Sigmoid colon (tissue), 4 donors: ENCODE measurements at regions not wholly inside any gene's neighbourhood (a gene's known extent, or its start where the extent isn't known, plus 50 kb on each side); places are given as distances from the start of the nearest gene placed in this dataset.

Experiments
- CTCF ChIP-seq, 4 experiments: fragments of 450-650 bp in 3 of 4; fragments of 200-600 bp in 1 of 4; IDR thresholded peaks; one replicate each; pipeline ENCODE4 v1.5.1; 2016 to 2019; ENCODE audit warnings: antibody characterized with exemption in 4 of 4, mild to moderate bottlenecking in 3 of 4, moderate library complexity in 2 of 4
- POLR2A ChIP-seq, 2 donors: fragments of 450-650 bp; IDR thresholded peaks; one replicate each; pipeline ENCODE4 v1.6.1; 2016; ENCODE audit warnings: antibody characterized with exemption in 2 of 2, mild to moderate bottlenecking in 2 of 2, moderate library complexity in 2 of 2
- POLR2AphosphoS5 ChIP-seq, 4 donors: sonication (generic); formaldehyde crosslinking; IDR thresholded peaks; one replicate each; pipeline ENCODE4 v1.6.1; 2017; ENCODE audit warnings: antibody characterized with exemption in 4 of 4

- TF ChIP-seq CTCF (IDR thresholded peaks at IDR 0.05) (no peak), POLR2AphosphoS5 (IDR thresholded peaks at IDR 0.05) (no peak), POLR2A (IDR thresholded peaks at IDR 0.05) (no peak)
Observed at GRCh38 chr18:60130284-60130683, 230.5 kb downstream of the PMAIP1 start.
